Testis (tissue), 2 donors: ENCODE measurements at regions not wholly inside any gene's neighbourhood (a gene's known extent, or its start where the extent isn't known, plus 50 kb on each side); places are given as distances from the start of the nearest gene placed in this dataset.

ENCODE experiments used
- CTCF ChIP-seq, 3 experiments: fragments of 450-650 bp in 2 of 3; fragments of 200-600 bp in 1 of 3; sonication (generic) in 1 of 3; IDR thresholded peaks; one replicate each; pipeline ENCODE4 v1.5.1; 2016 to 2019; ENCODE audit warnings: antibody characterized with exemption in 3 of 3, mild to moderate bottlenecking in 2 of 3, moderate library complexity in 1 of 3
- POLR2A ChIP-seq: fragments of 450-650 bp; IDR thresholded peaks from one replicate; pipeline ENCODE4 v1.6.1; 2017; ENCODE audit warnings: antibody characterized with exemption, mild to moderate bottlenecking, moderate library complexity

GRCh38 chr2:220673151-220673874 lies 898.8 kb downstream of the EPHA4 start:
- TF ChIP-seq CTCF (IDR thresholded peaks at IDR 0.05): no peak
- TF ChIP-seq POLR2A: no peak
